Panc1 (cell line): ENCODE measurements at regions not wholly inside any gene's neighbourhood (a gene's known extent, or its start where the extent isn't known, plus 50 kb on each side); places are given as distances from the start of the nearest gene placed in this dataset.

Source experiments
- ATAC-seq: fragments of 200-7000 bp; cut with Tn5 transposase; 2 replicates; pipeline ENCODE4 v1.9.1; 2020; ENCODE audit warnings: mild to moderate bottlenecking, moderate library complexity
- BruUV-seq: library from RNA; stranded (reverse); fragments of 400-500 nt; replicated peaks from 2 replicates; lab custom pipeline; 2021; lab: Mats Ljungman, UMichigan
- CTCF ChIA-PET: fragments of 300-600 bp; sonication (Branson Sonifier 250); formaldehyde crosslinking; loops from one replicate; lab custom pipeline; 2022; ENCODE audit warnings: antibody characterized with exemption; lab: Charles Lee
- POLR2A ChIA-PET: fragments of 300-600 bp; sonication (Branson Sonifier 250); formaldehyde crosslinking; loops from one replicate; lab custom pipeline; 2022; ENCODE audit warnings: antibody characterized with exemption; lab: Charles Lee
- DNase-seq: peaks from one replicate; pipeline ENCODE4 v3.0.0-alpha.2; 2010; ENCODE audit warnings: low read depth, low spot score
- H3K27ac ChIP-seq: 2 replicates; pipeline ENCODE4 v1.5.1; 2011; ENCODE audit warnings: mild to moderate bottlenecking, low read length, inconsistent platforms
- H3K27me3 ChIP-seq: fragments of 200-500 bp; sonication (Bioruptor generic); 2 replicates; pipeline ENCODE4 v1.6.0; 2014; ENCODE audit warnings: low read length, inconsistent platforms; ENCODE audit not compliant: control insufficient read depth, insufficient read depth
- H3K36me3 ChIP-seq: fragments of 200-500 bp; sonication (Bioruptor generic); 2 replicates; pipeline ENCODE4 v1.5.1; 2014; ENCODE audit warnings: inconsistent platforms, mild to moderate bottlenecking, low read length, moderate library complexity; ENCODE audit not compliant: control insufficient read depth, insufficient read depth
- H3K4me1 ChIP-seq: 2 replicates; pipeline ENCODE4 v1.5.1; 2011; ENCODE audit warnings: inconsistent platforms, mild to moderate bottlenecking, low read length, moderate library complexity; ENCODE audit not compliant: control insufficient read depth, insufficient read depth
- H3K4me3 ChIP-seq, 2 experiments: 2 replicates each; pipeline ENCODE4 v1.5.1; 2011 to 2012; ENCODE audit warnings: low read depth in 2 of 2, low read length in 2 of 2, mild to moderate bottlenecking in 2 of 2, inconsistent platforms in 1 of 2, moderate library complexity in 1 of 2
- H3K9me3 ChIP-seq: fragments of 200-500 bp; sonication (Bioruptor generic); 2 replicates; pipeline ENCODE4 v1.5.1; 2014; ENCODE audit warnings: low read depth, mild to moderate bottlenecking, inconsistent platforms, low read length, moderate library complexity; ENCODE audit not compliant: control insufficient read depth, insufficient read depth
- CTCF ChIP-seq: fragments of 450-650 bp; IDR thresholded peaks from 2 replicates; pipeline ENCODE4 v1.5.1; 2017; ENCODE audit warnings: mild to moderate bottlenecking
- POLR2AphosphoS5 ChIP-seq: IDR thresholded peaks from 2 replicates; pipeline ENCODE4 v1.6.1; 2012; ENCODE audit warnings: mild to moderate bottlenecking, low read depth, low read length, moderate library complexity
- REST ChIP-seq, 2 experiments: IDR thresholded peaks; 2 replicates each; pipeline ENCODE4 v1.6.1; 2011 to 2012; ENCODE audit warnings: low read depth in 2 of 2, control low read depth in 1 of 2, low read length in 1 of 2, mild to moderate bottlenecking in 1 of 2, moderate library complexity in 1 of 2; ENCODE audit not compliant: insufficient read depth in 1 of 2
- SIN3A ChIP-seq: IDR thresholded peaks from 2 replicates; pipeline ENCODE4 v1.6.1; 2012; ENCODE audit warnings: low read depth, mild to moderate bottlenecking, low read length, moderate library complexity, borderline replicate concordance; ENCODE audit not compliant: insufficient read depth
- TCF7L2 ChIP-seq: IDR thresholded peaks from 2 replicates; pipeline ENCODE4 v1.6.1; 2011; ENCODE audit warnings: mild to moderate bottlenecking, low read depth, low read length, inconsistent platforms
- in situ Hi-C: cut with HindIII; loops from 2 replicates; pipeline ENCODE4 v1.10.0; 2016; ENCODE audit warnings: low sequenced_read_pairs, low pct_unique_long_range_greater_than_20kb
- intact Hi-C: fragments of 100-400 bp; cut with micrococcal nuclease; formaldehyde crosslinking; loops from one replicate; pipeline ENCODE4 v1.10.0; 2022; ENCODE audit not compliant: unreplicated experiment

GRCh38 chr7:46534664-46535588 lies 613.9 kb upstream of the IGFBP3 start:
- no peaks in the 10 kb centered on the region for H3K9me3 ChIP-seq
- CTCF ChIA-PET, result no interaction called here
- H3K27ac ChIP-seq, result no peak overlapping the region
- no peak for DNase-seq
- TF ChIP-seq REST (IDR thresholded peaks at IDR 0.05; ENCODE audit: insufficient read depth in 1 of 2, low read depth in 2 of 2, low read length in 1 of 2), result no peak
- no peaks in the 10 kb centered on the region for H3K27me3 ChIP-seq
- POLR2A ChIA-PET, result no interaction called here
- no peaks in the 10 kb centered on the region for H3K36me3 ChIP-seq
- H3K4me3 ChIP-seq, result no peak overlapping the region
- in situ Hi-C loops, result no loop called here
- ATAC-seq, result no peak
- intact Hi-C loops, result no loop called here
- BruUV-seq, result no TSS peak
- H3K4me1 ChIP-seq, result no peaks in the 10 kb centered on the region

GRCh38 chr7:46533946-46534345 lies 612.9 kb upstream of the IGFBP3 start:
- ChIA-PET CTCF (no interaction called here), POLR2A (no interaction called here)
- H3K9me3 ChIP-seq, result no peaks in the 10 kb centered on the region
- intact Hi-C loops (no loop called here), in situ Hi-C loops (no loop called here)
- H3K4me3 ChIP-seq, result no peak overlapping the region
- ATAC-seq, result no peak
- no peak for TF ChIP-seq REST (IDR thresholded peaks at IDR 0.05; ENCODE audit: insufficient read depth in 1 of 2, low read depth in 2 of 2, low read length in 1 of 2)
- no peak for TF ChIP-seq CTCF
- no peak for TF ChIP-seq POLR2AphosphoS5
- no peak for TF ChIP-seq SIN3A
- TF ChIP-seq TCF7L2, result no peak
- H3K36me3 ChIP-seq, result no peaks in the 10 kb centered on the region
- H3K27me3 ChIP-seq, result no peaks in the 10 kb centered on the region
- no peaks in the 10 kb centered on the region for H3K4me1 ChIP-seq
- BruUV-seq, result no TSS peak
- no peak overlapping the region for H3K27ac ChIP-seq
- no peak for DNase-seq
